Smooth muscle cell (in vitro differentiated cells): ENCODE measurements at regions not wholly inside any gene's neighbourhood (a gene's known extent, or its start where the extent isn't known, plus 50 kb on each side); places are given as distances from the start of the nearest gene placed in this dataset.

Experiments
- DNase-seq: peaks from one replicate; lab custom pipeline; 2025; ENCODE audit not compliant: unreplicated experiment; lab: John Stamatoyannopoulos, UW
- H2AFZ ChIP-seq: fragments of 200-600 bp; sonication (generic); 2 replicates; pipeline ENCODE4 v1.6.0; 2016; ENCODE audit warnings: antibody characterized with exemption, low read depth, mild to moderate bottlenecking
- H3F3A ChIP-seq: fragments of 200-600 bp; sonication (generic); 2 replicates; pipeline ENCODE4 v1.6.0; 2017; ENCODE audit warnings: antibody characterized with exemption, low read depth
- H3K27ac ChIP-seq: fragments of 200-600 bp; sonication (generic); 2 replicates; pipeline ENCODE4 v1.5.1; 2016; ENCODE audit warnings: low read depth, mild to moderate bottlenecking
- H3K27me3 ChIP-seq: fragments of 200-600 bp; sonication (generic); 2 replicates; pipeline ENCODE4 v1.6.1; 2016; ENCODE audit warnings: low read depth, mild to moderate bottlenecking
- H3K36me3 ChIP-seq: fragments of 200-600 bp; sonication (generic); 2 replicates; pipeline ENCODE4 v1.5.1; 2016; ENCODE audit warnings: low read depth
- H3K4me1 ChIP-seq: fragments of 200-600 bp; sonication (generic); 2 replicates; pipeline ENCODE4 v1.5.1; 2016; ENCODE audit warnings: low read depth
- H3K4me2 ChIP-seq: fragments of 200-600 bp; sonication (generic); 2 replicates; pipeline ENCODE4 v1.6.0; 2016; ENCODE audit warnings: mild to moderate bottlenecking
- H3K4me3 ChIP-seq: fragments of 200-600 bp; sonication (generic); 2 replicates; pipeline ENCODE4 v1.5.1; 2016; ENCODE audit warnings: mild to moderate bottlenecking
- H3K79me2 ChIP-seq: fragments of 200-600 bp; sonication (generic); 2 replicates; pipeline ENCODE4 v1.6.0; 2016; ENCODE audit warnings: low read depth, mild to moderate bottlenecking
- H3K9ac ChIP-seq: fragments of 200-600 bp; sonication (generic); 2 replicates; pipeline ENCODE4 v1.6.0; 2016; ENCODE audit warnings: low read depth
- H3K9me3 ChIP-seq: fragments of 200-600 bp; sonication (generic); replicated peaks from 2 replicates; pipeline ENCODE4 v1.5.1; 2016; ENCODE audit warnings: low read depth
- H4K20me1 ChIP-seq: fragments of 200-600 bp; sonication (generic); 2 replicates; pipeline ENCODE4 v1.6.0; 2016; ENCODE audit warnings: low read depth
- whole genome bisulfite sequencing: methylation state at CpG from one replicate; pipeline ENCODE4 v1.1.7; 2016; ENCODE audit warnings: low lambda C conversion rate; 5-methylcytosine and 5-hydroxymethylcytosine counted together
- TF ChIP-seq, protein P1 (sequence below): fragments of 200-600 bp; sonication (generic); IDR thresholded peaks from 2 replicates; pipeline ENCODE4 v1.5.1; 2017; ENCODE audit warnings: borderline replicate concordance, mild to moderate bottlenecking, antibody characterized with exemption; ENCODE audit not compliant: insufficient read depth, poor library complexity, severe bottlenecking

DNA sequence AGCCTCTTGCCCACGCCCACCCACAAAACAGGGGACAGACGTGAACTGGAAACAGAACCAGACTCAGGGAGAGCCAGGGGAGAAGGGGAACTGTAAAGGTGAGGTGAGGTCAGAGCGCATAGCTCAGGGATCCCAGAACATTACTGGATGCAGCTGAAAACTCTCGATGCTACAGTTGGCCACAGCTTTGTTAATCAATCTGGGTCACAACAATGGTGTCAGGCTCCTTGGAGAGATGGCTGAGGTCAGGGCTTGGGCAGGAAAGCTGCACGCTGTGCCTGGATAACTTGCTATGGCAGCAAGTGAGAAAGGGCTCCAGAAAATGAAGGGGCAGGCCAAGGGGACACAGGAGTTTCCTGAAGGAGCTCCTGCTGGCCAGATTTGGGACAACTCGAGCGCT is 263.3 kb downstream of the TFCP2L1 start:
- Histone ChIP-seq H3K27ac (no peak overlapping the region), H3K4me2 (no peak overlapping the region), H3K79me2 (no peaks in the 10 kb centered on the region), H2AFZ (no peak overlapping the region), H3K4me1 (no peaks in the 10 kb centered on the region), H3K4me3 (no peak overlapping the region), H3F3A (no peaks in the 10 kb centered on the region), H4K20me1 (no peaks in the 10 kb centered on the region), H3K9me3 (no peaks in the 10 kb centered on the region), H3K27me3 (peaks cover 1% of the 10 kb centered on the region), H3K9ac (no peak overlapping the region), H3K36me3 (no peaks in the 10 kb centered on the region)
- TF ChIP-seq, protein P1, sequence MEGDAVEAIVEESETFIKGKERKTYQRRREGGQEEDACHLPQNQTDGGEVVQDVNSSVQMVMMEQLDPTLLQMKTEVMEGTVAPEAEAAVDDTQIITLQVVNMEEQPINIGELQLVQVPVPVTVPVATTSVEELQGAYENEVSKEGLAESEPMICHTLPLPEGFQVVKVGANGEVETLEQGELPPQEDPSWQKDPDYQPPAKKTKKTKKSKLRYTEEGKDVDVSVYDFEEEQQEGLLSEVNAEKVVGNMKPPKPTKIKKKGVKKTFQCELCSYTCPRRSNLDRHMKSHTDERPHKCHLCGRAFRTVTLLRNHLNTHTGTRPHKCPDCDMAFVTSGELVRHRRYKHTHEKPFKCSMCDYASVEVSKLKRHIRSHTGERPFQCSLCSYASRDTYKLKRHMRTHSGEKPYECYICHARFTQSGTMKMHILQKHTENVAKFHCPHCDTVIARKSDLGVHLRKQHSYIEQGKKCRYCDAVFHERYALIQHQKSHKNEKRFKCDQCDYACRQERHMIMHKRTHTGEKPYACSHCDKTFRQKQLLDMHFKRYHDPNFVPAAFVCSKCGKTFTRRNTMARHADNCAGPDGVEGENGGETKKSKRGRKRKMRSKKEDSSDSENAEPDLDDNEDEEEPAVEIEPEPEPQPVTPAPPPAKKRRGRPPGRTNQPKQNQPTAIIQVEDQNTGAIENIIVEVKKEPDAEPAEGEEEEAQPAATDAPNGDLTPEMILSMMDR, result no peak
- 87% methylated on average over 7 of the region's 7 CpGs for WGBS
- DNase-seq, result no peak

DNA sequence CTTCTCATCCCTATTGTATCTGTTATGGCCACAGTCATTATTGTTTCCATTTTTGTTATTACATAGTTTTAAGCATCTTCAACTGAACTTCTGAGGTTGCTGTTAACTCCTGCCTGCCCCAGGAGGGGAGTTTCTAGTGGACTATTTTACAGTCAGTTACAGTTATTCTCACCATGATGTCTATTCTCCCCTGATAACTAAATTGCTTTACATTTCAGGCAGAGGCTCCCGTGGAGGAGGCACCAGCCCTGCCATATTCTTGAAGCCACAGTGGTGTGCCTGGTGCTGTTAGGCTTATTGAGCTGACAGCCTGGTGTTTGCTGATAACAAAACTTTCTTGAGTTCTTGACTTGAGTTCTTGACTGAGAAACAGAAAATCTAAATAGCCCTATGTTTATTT is 256.4 kb downstream of the TFCP2L1 start:
- TF ChIP-seq, protein P1, result no peak
- Histone ChIP-seq H3K4me1 (no peaks in the 10 kb centered on the region), H2AFZ (no peak overlapping the region), H3F3A (no peaks in the 10 kb centered on the region), H3K27ac (no peak overlapping the region), H3K4me2 (no peak overlapping the region), H3K36me3 (no peaks in the 10 kb centered on the region), H3K27me3 (peaks cover 54% of the 10 kb centered on the region), H3K9ac (no peak overlapping the region), H3K79me2 (no peaks in the 10 kb centered on the region), H3K9me3 (no peaks in the 10 kb centered on the region), H3K4me3 (no peak overlapping the region), H4K20me1 (no peaks in the 10 kb centered on the region)
- WGBS, result 74% methylated on average over 1 of the region's 1 CpG
- no peak for DNase-seq

DNA sequence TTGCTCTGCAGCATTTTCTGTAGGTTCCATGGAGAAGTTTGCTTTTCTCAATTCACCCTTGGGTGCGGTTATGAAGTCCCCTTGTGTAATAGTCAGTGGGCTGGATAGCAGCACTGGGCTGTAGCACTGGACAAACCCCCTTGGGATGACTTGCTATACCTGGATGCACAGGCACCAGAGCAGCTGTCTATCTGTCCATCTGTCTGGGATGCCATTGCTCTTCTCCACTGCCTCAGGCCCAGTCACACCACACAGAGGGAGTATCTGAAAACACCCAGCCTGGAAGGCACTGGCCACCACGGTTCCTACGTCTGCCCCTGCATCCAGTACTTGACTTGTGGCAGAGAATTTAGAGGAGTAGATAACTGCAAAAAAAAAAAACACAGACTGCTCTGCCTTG is 254.5 kb downstream of the TFCP2L1 start:
- no peaks in the 10 kb centered on the region for H3F3A ChIP-seq
- no peaks in the 10 kb centered on the region for H3K9me3 ChIP-seq
- no peak overlapping the region for H3K27ac ChIP-seq
- H3K27me3 ChIP-seq, result peaks cover 71% of the 10 kb centered on the region
- no peak overlapping the region for H2AFZ ChIP-seq
- no peak overlapping the region for H3K4me3 ChIP-seq
- no peaks in the 10 kb centered on the region for H3K4me1 ChIP-seq
- 65% methylated on average over 3 of the region's 3 CpGs for WGBS
- H3K9ac ChIP-seq, result no peak overlapping the region
- TF ChIP-seq, protein P1, result no peak
- H4K20me1 ChIP-seq, result no peaks in the 10 kb centered on the region
- no peaks in the 10 kb centered on the region for H3K79me2 ChIP-seq
- no peak overlapping the region for H3K4me2 ChIP-seq
- H3K36me3 ChIP-seq, result no peaks in the 10 kb centered on the region
- no peak for DNase-seq

DNA sequence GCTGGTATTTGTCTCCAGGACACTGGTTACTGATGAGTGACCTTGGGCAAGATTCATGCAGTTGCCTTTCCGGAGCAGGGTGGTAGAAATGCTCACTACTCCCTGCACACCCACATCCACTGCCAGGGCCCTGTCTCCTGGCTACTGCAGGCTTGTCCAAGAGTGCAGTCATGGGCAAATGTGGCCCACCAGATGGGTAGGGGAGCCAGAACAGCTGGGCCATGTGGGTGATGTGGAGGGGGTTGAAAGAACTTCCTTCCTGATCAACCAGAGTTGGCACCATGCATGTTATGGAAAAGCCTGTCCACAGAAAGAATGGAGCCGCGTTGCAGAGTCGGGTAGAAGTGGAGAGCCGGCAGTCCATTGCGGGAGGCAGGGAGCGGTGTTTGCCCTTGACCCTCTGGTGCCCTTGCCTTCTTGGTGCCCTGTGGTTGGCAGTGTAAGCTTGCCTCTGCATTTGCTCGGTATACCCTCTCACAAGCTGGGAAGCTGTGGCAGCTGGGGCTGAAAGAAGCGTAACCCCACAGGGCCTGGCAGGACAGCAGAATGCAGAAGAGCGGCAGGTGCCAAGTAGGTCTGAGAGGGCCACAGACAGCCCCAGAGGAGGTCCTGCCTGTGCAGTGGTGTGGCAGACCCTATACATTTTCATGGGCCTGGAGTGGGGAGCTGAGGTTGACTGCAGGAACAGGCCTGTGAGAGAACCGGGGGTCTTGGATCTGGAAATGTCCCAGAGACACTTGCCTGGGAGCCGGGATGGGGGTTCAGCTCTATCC is 253.2 kb downstream of the TFCP2L1 start:
- Histone ChIP-seq H3K4me3 (no peak overlapping the region), H3K27me3 (peaks cover 80% of the 10 kb centered on the region), H3K27ac (no peak overlapping the region), H3K9ac (no peak overlapping the region), H3K4me2 (no peak overlapping the region), H3K36me3 (no peaks in the 10 kb centered on the region), H4K20me1 (no peaks in the 10 kb centered on the region), H3K79me2 (no peaks in the 10 kb centered on the region), H3K4me1 (no peaks in the 10 kb centered on the region), H3K9me3 (no peaks in the 10 kb centered on the region), H3F3A (no peaks in the 10 kb centered on the region), H2AFZ (no peak overlapping the region)
- no peak for DNase-seq
- WGBS, result 97% methylated on average over 12 of the region's 12 CpGs
- TF ChIP-seq, protein P1, result no peak
